CD4-positive, alpha-beta T cell treated with Interferon alpha-2 for 1 hour (primary cell): ENCODE measurements at regions not wholly inside any gene's neighbourhood (a gene's known extent, or its start where the extent isn't known, plus 50 kb on each side); places are given as distances from the start of the nearest gene placed in this dataset.
"Not testable (repeated sequence)": the region's sequence is repeated elsewhere in the genome, so short reads cannot be mapped to it uniquely, and the experiment has no call there.

Experiments
- DNase-seq, 2 donors: peaks; one replicate each; pipeline ENCODE4 v3.0.0-alpha.2; 2020 to 2022

DNA sequence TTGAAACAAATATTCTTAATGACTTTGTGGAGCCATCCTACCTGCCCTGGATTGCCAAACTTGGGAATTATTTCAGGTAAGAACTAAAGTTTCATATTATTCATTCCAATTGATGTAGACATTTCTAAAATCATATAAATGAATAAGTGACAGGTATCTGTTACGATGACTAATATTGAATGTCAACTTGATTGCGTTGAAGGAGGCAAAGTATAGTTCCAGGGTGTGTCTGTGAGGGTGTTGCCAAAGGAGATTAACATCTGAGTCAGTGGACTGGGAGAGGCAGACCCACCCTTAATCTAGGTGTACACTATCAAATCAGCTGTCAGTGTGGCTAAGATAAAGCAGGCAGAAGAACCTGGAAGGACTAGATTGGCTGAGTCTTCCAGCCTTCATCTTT, 1688.4 kb upstream of the CDH9 start:
- DNase-seq, result no peak

DNA sequence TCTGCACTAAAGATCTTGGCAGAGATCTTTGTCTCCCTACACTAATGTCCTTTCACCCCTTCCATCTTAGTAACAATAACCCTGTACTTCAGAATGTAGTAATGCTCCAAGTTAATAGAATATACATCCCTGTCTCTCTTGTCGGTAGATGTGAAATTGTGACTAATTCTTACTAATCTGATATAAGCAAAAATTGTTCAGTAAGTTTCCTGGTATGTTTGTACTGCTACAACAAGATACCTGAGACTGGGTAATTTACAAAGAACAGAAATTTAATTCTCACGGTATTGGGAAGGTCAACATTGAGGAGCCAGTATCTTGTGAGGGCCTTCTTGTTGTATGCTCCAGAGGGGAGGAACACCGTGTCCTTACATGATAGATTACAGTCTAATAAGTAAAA, 1686.6 kb upstream of the CDH9 start:
- no peak for DNase-seq

DNA sequence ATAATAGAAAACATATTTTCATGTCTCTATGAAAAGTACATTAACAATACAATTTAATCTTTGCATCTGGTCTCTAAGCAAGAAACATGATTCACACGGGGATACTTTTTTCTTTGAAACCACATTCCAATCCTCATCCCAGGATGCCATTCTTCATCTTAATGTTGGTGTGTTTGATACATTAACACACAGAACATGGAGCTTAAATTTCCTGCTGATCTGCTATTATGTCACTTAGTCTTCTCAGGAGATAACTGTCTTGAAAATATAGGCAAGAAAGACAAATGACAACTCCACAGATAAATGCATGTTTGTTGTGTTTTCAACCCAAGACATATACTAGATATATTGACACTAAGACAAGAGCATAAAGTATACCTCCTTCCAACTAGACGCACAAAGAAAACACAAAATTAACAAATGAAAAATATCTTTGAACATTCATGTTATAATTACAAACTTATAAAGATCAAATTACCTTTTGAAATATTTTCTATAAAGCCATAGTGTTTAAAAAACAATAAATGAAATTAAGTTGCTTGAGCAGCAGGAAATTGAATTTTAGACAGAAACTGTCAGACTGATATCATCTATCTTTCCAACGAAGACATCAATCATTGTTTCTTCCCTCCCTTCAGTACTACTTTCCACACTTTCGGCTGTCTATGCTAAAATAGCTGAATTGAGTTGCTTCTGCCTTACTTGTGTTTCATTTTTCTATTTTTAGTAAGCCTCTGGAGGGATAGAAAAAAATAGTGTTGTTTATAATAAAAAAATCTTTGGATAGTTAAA, 1676.7 kb upstream of the CDH9 start:
- no peak for DNase-seq

DNA sequence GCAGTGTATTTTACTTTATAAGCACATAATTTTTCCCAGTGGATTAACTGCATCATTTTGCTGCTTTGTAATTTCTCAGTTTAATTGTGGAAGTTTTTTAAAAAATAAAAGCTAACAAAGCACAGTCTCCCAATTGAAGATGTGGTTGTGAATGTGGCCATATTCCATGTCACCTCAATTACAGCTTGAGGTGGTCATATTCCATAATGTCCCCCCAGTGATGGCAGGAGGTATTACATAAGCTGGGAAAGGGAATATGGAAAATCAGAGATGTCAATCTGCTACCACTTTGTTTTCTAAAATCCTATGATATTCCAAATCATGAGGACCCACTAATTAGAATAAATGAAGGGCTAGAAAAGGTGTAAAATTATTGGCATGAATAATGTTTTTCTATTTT, 1672.0 kb upstream of the CDH9 start:
- DNase-seq, result no peak

DNA sequence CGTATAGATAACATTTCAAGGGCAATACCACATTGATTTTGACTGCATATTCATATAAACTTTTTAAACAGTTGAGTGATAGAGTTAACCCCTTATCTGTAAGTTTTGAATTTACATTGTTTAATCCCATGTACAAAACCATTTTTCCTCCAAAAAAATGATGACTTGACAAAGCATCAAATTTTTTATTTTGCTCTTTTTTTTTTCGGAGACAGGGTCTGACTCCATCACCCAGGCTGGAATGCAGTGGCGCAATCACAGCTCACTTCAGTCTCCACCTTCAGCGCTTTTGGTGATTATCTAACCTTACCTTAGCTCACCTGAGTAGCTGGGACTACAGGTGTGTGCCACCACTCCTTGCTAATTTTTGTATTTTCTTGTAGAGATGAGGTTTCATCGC, 1670.1 kb upstream of the CDH9 start:
- no peak for DNase-seq

DNA sequence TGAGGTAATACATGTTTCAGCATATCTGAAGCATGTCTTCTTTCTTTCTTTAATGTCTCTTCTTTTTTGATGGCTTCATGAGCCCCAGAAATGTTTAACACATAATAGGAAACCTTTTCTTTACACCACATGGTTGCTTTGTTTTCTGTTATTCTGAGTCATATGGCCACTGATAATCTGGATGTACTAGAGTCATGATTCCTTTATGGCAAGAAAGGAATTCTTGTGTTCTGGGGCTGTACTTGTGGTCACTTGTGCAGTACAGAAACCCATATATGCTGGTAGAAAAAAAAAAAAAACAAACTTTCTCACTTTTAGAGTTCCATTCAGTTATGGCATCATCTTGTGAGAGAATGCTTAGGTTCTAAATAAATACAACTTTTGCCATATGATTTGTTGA, 1669.3 kb upstream of the CDH9 start:
- DNase-seq, result no peak

DNA sequence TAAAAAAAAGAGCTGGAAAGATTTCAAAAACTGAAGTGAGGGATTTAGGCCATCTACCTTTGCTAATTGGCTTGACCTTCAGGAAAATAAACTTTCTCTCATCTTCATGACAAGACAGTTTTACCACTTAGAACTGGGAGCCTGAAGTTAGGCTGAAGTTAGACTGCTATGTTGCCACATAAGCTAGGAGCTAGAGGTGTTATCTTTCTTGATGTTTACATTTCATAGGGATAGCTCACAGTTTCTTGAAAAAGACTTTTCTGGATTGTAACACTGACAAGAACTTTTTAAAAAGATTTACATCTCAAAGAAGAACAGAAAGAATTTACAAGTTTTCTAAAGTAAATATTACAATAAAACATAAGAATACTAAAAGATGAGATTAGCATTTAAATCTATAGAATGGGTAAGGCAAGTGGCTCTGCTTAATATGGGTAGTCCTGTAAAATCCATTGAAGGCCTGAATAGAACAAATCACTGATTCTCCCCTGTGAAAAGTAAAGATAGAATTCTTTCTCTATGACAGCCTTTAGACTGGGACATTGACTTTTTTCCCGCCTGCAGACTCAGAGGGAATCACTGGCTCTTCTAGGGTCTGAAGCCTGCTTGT, 1665.4 kb upstream of the CDH9 start:
- no peak for DNase-seq

DNA sequence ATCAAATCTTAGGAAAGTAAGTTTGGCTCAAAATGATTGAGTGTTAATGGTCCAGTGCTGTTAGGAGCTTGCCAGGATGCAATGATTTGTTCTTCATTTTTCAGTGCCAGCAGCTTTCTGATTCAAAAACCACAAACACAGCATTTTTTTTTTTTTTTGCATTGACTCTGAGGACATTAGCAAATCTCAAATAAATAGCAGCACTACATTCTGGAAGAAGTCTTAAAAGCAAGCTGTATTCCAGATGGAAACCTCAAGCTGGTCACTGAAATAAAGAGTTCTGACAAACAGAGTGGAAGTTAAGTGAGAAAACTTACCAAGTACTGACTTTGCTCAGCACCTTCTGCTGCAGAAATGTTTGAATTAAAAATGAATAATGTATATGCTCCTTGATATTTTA, 1653.1 kb upstream of the CDH9 start:
- DNase-seq, result no peak

DNA sequence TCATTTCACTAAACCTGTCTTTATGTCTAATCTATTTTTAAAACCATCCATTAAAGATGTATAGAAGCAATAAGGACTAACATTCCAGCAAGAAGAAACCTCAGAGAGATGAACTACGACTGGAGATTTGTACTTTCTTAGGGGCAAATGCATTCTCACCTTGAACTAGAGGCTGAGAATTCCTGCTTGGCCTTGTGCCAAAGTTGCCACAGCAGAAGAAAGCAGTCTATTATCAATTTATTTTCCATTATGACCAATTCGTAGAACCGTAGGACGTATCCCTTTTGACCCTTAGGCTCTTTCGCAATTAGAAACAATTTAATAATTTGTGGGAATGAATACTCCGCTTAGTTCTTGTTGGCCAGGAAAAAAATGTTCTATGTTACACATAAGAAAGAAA, 1647.4 kb upstream of the CDH9 start:
- no peak for DNase-seq

DNA sequence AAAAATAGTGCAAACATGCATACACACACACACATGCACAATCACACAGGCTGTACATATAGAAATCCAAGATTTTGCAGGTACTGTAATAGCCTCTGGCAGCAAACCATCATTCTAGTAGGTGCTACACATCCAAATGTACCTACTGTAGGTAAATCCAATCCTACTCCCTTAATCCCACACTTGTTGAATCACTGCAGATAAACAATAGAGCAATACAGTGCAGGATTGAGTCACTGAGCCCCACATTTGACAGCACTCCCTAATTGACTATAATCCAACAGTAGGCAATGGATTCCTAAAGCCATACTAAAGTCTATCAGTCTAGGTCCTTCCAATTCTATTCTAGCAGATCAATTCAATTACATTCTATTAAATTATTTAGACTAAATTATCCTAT, 1640.5 kb upstream of the CDH9 start:
- no peak for DNase-seq

DNA sequence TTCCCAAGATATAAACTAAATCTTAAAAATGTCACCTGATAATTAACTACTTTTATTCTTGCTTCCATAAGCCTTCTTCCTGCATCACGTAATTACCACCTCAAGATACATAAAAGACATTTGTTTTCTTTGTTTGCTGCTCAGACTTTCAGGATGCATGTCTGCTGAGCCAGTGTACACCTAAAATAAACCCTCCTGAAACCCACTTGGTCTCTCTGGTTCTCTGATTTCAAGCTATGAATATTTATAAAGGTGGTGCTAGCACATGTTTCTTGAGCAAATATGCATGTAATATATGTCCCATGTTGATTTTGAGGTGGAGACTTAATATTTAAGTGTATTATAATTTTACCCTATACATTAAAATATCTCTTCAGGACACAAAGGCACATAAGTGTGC, 1627.7 kb upstream of the CDH9 start:
- DNase-seq, result no peak

DNA sequence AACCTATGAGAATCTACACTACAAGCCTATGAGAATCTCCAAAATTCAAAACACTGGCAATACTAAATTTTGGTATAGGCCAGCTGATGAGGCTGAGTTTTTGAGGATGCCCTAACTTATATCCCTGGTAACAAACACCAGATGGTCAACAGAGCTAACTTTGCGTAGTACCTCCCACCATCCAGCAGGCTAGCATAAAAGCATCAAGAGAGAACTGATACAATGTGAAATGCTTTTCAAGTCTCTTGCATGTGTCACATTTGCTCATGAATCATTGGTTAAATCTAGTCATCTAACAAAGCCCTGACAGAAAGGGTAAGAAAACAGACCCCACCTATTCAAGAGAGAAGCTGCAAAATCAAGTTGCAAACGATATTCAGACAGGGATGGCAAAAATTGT, 1609.7 kb upstream of the CDH9 start:
- no peak for DNase-seq

DNA sequence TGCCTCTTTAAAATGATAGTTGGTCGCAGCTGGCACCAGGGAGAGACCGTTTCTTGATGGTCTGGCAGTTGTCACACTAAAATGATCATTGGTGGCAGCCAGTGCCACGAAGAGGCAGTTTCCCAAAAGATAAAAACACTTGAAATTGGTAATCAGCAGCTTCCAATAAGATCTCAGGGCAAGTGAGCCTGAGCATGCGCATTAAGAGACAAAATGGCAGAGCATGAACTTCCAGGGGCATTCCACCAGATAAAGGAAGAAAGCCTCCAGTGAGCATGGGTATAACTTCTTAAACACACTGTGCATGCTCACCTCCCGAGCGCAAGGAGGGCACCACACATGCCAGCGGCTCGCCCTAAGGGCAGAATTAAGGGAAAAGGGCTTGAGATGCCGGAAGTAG, 1594.2 kb upstream of the CDH9 start:
- DNase-seq, result no peak

DNA sequence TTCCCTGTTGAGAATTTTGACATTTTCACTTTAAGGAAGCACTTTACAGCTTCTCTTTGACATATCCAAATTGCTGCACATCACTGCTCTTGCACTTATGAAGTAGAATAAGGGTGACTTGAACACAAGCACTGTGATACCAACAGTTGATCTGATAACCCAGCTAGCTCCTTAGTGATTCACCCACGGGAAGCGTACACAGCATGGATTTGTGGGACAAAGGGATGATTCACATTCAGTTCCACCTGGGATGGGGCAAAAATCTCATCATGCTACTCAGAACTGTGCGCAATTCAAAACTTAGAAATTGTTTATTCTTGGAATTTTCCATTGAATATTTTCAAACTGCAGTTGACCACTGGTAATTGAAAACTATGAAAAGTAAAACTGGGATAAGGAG, 1565.5 kb upstream of the CDH9 start:
- no peak for DNase-seq

DNA sequence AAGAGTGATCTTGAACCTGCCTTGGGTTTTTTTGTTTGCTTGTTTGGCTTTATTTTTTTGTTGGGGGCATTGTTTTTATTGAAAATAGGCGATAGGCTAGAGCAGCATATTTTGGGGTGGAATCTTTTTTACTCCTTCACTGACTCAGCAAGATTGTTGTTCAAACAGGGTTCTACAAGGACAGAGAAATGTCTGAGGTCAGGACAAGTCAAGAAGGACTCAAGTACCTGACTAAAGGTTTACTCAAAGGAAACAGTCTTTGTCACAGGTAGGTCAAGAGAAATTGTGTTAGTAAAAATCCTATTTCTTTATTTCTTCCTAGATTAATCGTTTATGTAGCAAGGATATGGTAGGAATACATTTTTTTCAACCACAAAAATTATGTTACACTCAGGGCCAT, 1564.0 kb upstream of the CDH9 start:
- DNase-seq, result no peak

DNA sequence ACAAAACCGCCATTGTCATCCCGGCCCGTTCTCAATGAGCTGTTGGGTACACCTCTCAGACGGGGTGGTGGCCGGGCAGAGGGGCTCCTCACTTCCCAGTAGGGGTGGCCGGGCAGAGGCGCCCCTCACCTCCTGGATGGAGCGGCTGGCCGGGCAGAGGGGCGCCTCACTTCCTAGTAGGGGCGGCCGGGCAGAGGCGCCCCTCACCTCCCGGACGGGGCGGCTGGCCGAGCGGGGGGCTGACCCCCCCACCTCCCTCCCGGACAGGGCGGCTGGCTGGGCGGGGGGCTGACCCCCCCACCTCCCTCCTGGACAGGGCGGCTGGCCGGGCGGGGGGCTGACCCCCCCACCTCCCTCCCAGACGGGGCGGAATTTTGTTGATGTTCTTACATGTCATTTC, 1558.3 kb upstream of the CDH9 start:
- not testable (repeated sequence) for DNase-seq

DNA sequence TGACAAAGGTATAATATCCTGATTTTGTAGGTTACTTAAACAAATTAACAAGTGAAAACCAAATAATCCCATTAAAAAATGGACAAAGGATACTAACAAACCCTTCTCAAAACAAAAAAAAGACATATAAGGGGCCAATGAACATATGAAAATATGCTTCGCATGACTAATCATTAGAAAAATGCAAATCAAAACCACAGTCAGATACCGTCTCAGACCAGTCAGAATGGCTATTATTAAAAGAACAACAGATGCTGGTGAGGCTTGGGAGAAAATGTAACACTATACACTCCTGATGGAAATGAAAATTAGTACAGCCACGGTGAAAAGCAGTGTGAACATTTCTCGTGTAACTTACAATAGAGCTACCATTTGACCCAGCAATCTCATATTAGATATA, 1542.2 kb upstream of the CDH9 start:
- no peak for DNase-seq

DNA sequence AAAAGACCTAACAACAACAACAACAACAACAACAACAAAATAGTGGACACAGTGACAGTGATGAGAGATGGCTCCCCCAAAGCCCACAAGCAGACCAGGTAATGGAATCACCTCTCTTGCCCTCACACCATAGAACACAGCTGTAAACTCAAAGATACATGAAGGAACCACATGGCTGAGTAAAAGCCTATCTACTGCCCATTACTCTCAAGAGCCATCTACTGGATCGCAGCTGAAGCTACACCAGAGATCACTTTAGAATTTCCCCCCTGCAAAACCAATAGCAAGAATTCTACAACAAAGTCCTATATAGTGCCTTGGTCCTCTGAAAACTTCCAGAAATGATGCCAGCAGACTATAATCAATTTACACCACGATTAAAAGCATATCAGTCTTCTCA, 1537.6 kb upstream of the CDH9 start:
- DNase-seq, result no peak

DNA sequence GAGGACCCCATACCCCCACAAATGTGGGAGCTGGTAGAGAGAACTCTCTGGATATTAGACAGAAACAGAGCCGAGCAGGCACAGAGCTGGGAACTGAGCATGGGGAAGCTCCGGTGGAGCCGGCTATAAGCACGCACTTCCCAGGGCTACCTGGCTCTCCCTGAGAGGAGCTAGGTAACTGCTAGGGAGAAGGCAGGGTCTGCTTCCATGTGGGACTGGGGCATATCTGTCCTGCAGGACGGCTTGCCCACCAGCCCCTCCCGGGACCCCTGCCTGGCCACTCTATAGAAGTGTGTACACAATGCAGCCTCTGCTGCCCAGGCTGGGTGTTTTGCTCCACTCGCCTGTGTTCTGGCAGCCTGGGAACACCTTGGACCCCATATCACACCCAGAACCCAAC, 1537.0 kb upstream of the CDH9 start:
- DNase-seq, result no peak

DNA sequence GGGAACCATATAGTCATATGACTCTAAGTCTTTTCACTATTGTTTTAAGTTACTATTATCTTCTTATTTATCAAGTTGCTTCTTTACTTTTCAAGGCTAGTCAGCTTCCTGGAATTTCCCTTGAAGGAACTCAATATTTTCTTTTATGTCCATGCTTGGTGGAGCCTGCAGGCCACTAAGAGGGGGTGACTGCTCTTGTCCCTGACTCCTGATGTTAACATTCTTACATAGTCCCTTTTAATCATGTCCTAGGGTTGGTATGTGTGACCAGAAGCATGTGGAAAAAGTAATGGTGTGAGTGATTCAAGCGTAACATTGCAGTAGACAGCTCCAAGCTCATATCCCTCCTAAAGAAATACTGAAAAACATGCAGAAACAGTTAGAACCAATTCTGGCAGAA, 1536.2 kb upstream of the CDH9 start:
- DNase-seq, result no peak

DNA sequence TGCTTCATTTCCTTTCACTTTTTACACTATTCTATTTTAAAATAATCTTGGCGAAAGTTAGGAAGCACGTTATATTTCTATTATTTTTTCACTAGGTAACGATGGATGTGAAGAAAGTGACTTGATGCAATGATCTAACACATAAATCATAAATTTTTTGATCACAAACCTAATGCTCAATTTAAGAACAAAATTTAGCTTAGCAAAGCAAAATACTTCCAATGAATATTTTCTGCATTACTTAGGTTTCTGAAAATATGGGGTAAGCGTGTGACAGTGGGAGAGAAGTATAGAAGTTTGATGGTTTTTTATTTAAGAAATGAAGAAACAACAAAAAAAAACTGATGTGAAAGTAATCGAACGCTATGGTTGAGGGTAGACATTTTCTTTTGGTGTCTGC, 1528.7 kb upstream of the CDH9 start:
- DNase-seq, result no peak

DNA sequence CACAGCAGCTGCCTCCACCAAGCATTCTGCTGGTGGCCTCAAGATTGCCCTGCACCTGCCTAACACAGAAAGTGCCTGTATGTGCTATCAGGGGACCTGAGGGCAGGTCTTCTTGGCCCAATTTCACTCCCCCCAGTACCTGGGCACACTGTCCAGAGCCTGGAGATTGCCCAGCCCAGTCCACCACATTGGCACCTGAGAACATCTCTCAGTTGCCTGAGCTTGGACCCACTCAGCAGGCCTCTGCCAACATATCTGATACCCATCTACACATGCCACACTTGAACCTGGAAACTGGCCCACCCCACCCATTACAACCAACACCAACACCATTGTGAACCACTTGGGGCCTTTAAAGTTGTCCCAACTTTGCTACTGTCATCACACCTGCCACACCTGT, 1523.1 kb upstream of the CDH9 start:
- no peak for DNase-seq

DNA sequence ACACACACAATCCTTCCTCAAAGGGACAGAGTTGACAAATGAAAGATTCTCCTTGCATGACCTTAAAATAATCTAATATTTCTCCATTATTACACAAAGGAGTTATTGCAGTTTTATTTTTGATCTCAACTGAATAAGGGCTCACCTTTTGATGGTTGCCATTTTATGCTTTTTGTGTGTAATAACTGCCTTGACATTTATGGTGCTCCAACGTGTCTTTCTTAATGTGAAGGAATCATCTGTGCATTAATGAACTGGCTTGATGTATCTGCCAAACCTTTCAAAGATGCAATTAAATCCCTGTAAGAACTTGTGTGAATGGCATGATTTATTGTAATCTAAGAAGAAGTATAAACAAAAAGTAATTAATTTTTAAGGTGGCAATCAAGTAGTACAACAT, 1519.8 kb upstream of the CDH9 start:
- no peak for DNase-seq

DNA sequence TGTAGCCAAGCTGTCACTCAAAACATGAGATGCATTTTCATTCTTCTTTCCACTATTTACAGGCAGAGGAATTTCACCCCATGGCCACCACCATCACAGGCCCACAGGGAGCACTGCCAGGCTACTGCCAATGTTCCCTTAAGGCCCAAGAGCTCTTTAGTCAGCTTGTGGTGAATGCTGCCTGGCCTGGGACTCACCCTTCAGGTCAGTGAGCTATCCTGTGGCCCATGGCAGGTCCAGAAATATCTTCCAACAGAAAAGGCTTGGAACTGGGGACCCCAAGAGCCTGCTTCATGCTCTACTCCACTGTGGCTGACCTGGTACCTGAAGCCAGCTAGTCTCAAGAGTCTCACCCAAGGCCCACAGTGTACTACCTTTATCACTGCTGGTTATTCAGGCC, 1518.7 kb upstream of the CDH9 start:
- DNase-seq, result no peak

DNA sequence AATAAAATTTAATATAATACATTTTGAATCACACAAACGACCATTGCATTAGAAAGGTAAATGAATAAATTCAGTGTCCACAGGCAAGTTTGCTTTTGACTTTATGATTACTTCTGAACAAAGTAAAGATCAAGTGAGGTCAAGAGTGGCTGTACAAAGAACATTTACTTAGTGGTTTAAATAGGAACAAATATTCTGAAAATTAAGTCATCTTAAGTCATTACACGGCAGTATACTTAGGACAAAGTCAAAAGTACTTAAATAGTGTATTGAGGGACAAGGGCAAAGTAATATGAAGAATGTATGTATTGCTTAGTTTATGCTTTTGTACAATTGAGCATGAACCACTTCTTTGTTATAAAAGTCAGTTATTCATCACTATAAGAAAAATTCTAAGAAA, 1511.2 kb upstream of the CDH9 start:
- no peak for DNase-seq
